HG02798 (cell line): ENCODE measurements at regions not wholly inside any gene's neighbourhood (a gene's known extent, or its start where the extent isn't known, plus 50 kb on each side); places are given as distances from the start of the nearest gene placed in this dataset.
"Not testable (repeated sequence)": the region's sequence is repeated elsewhere in the genome, so short reads cannot be mapped to it uniquely, and the experiment has no call there.

Experiments used
- ATAC-seq: cut with Tn5 transposase; IDR thresholded peaks from one replicate; pipeline ENCODE4 v1.9.1; 2021; ENCODE audit warnings: mild to moderate bottlenecking; ENCODE audit not compliant: unreplicated experiment, poor library complexity

DNA sequence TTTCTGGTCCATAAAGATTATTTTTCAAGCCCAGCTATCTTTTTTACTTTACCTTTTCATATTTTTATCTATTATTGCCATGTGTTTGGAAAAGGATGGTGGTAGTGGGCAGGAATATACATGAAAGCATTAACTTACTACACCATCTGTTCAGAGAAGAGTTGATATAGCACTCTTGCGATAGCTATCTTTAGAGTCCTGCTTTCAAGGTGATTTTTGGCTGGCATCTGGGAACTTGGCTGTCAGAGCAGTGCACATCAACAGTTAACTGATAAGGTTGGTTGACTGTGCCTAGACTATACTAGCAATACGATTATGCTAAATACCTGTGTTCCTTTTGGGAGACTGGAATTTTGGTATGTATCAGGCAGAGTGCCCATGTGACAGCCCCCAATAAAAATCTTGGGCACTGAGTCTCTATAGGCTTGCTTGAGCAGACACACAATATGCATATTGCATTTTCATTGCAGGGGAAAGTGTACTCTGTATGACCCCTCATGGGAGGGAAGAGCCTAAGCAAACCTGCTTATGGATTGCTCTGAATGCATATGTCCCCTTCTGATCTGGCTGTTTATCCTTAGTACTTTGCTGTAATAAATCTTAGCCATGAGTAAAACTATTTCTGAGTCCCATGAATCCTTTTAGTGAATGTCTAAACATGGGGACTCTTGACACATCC is 227.6 kb upstream of the C9orf72 start:
- ATAC-seq = no peak

DNA sequence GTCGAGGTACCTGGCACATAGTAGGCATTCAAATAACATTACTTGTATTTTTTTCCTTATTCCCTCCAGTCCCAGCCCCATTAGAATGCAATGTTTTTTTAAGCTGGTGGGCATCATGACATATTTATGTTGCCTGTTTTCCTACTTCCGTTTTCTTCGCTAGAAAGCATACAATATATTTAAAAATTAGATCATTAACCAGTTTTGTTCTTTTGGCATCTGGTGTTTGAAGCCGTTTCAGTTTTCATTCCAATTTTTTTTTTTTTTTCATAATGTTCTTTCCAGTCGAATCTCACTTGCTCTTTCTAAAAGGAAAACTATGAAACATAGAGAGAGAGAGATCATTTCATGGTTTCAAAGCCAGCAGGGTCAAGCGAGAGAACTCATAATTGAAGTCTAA is 228.3 kb upstream of the C9orf72 start:
- ATAC-seq = no peak

DNA sequence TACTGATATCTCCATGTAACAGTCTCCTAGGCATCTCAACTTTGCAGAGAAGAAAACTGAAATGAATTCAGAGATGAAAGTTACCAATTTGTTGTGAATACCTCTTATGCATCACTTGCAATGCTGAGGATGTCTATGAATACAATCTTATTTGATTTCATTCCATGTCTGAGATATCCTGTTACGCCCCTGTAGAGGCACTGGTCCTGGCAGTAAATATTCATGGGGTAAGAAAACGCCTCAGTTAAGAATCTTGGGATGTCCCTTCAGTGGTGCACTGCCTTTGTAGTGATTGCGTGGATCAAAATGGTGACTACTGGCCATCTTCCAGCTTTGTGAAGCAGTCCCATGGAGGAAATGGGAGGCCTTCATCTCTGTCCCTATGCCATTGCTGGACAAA is 229.1 kb upstream of the C9orf72 start:
- no peak for ATAC-seq

DNA sequence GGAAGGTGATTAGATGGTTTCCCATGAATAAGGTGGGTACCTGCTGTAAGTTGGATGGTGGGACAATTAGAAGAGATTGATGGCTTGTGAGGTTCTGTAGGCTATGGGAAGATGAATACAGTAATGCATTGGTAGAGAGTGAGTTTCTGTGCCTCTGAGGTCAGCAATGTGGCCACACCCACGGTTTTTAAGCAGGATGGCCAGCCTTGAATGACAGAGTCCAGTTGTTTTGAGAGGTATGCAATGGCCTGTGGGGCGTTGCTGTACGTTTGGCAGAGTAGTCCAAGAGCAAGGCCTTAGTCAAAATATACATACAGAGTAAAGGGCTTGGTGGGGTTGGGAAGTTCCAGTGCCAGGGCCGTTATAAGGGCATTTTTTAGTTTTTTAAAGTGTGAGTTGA is 235.6 kb upstream of the C9orf72 start:
- no peak for ATAC-seq

DNA sequence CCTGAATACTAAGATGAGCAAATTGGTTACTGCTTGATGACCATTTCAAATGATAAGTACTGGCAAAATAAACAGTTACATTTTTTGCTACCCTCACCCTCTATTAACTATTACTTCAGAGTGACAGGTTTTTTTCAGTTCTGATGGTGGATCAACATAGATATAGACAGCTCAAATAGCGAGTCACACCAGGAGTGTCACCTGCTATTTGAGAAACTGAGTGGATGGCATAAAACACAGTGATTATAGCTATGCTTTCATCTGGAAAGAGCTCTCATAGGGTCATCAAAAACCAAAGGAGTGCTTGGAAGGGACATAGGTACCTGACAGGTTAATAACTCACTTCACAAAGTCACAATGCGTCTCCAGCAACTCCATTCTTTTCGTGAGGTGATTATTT is 244.5 kb upstream of the C9orf72 start:
- ATAC-seq = no peak

DNA sequence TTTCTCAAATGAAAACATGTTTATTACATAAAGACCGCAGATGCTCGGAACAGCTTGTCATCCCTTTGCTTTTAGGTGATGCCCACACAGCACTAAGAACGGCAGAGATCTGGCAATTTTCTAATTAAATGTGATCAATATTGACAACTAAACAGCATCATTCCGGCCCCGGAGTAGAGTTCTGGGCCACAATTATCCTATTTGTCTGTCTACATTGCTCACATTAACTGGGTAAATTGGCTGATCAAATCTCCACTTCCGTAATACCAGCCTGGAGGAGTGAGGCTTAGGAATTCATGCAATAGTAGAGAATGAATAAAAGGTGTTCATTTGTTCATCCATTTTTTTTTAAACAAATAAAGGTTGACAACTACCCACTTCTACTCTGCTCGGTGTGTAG is 245.1 kb upstream of the C9orf72 start:
- no peak for ATAC-seq

DNA sequence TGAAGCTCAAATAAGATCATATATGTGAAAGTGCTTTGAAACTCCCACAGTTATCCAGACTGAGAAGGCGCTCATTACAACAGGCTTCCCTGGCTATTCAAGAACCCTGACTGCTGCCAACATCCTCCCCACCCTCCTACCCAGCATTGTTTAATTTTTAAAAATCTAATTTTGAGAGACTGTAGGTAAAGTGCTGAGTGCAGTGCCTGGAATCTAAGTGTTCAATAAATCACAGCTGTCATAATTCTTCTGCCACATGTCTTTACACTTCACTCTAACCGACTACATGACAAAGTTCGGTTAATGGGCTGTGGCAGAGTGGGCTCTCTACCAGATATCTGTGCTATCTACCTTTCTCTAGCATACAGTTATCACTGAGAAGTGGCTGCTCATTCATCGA is 255.6 kb upstream of the C9orf72 start:
- no peak for ATAC-seq

DNA sequence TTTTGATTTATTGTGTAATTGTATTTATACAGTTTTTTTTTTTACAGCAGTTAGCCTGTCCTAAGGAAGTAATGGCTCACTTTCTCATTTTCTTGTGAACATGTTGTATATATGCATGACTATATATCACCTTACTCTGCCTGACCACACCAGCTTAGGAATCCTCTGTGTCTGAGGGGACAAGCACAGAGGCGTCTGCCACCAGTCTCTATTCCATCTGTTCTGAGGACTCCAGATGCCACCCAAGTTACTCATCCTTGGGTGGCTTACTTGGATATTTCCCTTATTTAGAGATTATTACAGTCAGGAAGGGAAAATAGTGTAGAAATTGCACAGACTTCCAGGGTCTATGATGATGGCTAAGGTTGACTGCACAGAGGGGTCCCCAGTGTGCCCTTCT is 256.3 kb upstream of the C9orf72 start:
- ATAC-seq = no peak

DNA sequence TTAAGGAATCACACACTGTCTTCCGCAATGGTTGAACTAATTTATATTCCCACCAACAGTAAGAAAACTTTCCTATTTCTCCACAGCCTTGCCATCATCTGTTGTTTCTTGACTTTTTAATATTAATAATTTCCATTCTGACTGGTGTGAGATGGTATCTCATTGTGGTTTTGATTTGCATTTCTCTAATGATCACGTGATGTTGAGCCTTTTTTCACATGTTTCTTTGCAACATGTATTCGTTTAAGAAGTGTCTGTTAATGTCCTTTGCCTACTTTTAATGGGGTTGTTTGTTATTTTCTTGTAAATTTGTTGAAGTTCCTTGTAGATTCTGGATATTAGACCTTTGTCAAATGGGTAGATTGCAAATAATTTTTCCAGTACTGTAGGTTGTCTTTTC is 258.8 kb upstream of the C9orf72 start:
- not testable (repeated sequence) for ATAC-seq

DNA sequence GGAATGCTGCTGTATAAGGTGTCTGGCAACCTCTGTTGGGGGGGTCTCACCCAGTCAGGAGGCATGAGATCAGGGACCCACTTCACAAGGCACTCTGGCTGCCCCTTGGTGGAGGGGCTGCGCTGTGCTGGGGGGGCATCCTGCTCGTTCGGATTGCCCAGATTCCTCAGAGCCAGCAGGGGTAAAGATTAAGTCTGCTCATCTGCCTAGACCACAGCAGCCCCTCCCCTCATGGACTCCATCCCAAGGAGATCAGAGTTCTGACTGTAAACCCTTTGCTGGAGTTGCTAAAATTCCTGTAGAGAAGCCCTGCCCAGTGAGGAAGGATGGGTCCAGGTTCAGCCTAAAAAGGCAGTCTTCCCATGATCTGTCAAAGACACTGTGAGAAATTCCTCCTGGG is 262.0 kb upstream of the C9orf72 start:
- no peak for ATAC-seq

DNA sequence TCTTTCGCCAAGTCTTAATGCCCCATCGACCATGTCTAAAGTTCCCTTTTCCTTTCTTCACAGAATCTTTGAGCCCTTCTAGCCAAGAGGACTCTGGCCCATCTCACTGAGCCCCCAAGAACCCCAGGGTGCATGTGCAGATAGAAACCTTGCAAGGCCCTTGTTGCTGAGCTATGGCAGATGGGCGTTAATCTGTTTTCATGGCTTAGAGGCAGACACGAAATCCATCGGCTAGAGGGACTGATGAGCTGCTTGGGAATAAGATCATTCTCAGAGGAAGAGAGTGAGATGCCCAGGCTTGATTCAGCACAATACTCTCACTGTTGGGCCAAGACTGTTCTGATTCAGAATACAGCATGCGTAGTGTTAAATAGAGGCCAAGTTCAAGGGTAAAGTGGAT is 262.5 kb upstream of the C9orf72 start:
- no peak for ATAC-seq

DNA sequence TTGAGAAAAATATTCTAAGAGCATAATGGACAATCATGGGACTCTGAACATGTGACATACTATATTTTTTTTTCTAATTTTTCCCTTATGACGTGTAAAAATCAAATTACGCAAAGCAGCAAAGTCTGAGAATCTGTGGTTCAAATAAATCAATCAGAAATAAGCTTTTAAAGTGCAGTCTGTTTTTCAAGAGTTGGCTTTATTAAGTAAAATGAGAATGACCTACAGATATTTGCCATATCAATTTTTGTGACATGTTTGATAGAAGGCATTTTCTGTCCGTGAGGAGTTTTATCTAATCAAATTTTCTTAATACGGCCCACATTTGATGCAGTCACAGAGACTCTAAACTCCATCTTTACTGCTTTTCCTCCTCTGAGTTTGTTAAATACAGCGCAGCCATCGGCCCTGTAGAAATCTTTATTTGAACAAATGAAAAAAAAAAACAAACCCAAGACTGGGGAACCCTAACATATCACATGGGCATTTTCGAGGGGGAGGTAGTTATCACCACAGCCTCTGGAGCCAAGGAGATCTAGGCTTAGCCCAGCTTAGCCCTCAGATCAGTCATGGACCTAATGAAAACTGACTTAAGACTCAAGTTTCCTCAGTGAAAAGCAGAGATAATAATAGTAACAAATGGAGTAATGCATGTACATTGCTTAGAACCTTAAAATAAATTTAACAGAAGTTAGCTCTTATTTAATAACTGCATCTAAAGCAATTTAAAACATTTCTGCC is 263.6 kb upstream of the C9orf72 start:
- ATAC-seq = no peak

DNA sequence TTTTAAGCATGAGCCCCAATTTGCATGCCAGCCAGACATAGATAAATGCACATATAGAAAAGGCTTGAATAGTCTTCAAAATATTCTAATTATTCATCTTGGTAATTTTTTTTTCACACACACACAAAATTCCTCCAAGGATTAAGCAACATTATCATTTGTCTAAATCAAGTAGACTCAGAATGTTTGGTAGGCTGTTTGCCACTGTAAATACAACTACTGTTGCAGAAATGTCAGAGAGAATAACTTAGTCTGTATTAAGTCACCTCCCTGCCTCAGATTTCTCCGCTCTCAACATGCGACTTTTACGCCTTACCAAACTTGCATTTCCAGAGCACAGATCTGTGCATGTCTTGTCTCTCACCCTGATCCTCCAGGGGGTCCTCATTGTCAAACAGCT is 265.6 kb upstream of the C9orf72 start:
- ATAC-seq = no peak

DNA sequence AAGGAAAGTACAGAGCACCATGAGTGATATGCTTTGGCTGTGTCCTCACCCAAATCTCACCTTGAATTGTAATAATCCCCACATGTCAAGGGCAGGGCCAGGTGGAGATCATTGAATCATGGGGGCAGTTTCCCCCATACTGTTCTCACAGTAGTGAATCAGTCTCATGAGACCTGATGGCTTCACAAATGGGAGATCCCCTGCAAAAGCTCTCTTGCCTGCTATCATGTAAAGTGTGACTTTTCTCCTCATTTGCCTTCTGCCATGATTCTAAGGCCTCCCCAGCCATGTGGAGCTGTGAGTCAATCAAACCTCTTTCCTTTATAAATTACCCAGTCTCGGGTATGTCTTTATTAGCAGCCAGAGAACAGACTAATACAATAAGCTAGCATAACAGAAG is 266.5 kb upstream of the C9orf72 start:
- ATAC-seq = not testable (repeated sequence)

DNA sequence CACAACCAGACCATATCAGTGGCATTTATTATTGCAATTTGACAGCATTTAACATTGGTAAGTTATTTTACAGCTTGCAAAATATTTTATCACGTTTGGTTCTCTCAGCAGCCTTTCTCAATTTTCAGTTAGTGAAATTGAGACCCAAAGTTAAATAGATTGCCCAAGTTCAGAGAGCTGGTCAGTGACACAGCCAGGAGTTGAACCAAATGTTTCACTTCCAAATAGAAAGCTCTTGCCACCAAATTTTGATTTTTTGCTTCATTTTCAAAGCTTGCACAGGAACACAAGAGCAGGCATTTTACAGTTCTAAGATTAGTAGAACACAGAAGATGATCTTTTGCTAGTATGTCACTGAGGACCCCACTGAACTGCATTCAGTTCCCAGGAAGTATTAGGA is 271.5 kb upstream of the C9orf72 start:
- no peak for ATAC-seq

DNA sequence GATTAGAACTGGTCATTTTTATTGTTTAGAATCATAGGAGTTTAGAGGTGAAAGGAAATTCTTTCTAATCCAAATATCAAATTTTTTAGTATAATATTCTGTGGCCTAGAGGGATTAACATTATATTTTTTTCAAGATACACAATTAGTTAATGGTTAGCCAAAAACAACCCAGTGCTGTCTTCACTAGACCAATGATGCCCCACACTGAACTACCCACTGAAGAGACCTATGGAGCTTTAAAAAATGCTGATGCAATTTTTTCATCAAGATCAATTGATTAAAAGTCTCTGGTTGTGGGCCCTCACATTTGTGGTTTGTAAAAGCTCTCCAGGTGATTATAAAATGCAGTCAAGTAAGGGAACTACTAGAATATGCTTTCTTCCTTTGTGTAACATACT is 274.1 kb upstream of the C9orf72 start:
- ATAC-seq = no peak

DNA sequence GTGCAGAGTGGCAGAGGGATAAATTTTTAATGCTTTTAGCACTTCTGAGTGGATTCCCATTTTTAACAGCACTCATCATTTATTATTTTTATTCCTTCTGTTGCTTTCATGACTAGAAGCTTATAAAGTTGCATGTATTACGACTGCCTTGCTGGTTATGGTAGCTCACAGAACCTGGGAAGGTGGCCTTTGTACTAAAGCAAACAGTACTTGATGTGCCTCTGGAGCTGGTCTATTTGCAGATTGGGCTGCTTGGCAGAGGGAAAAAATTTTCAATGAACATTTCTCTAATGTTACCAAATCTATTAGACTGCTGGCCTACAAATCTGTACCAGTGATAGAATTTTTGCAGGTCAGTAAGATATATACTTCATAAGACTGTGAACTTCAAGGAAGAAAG is 274.5 kb upstream of the C9orf72 start:
- ATAC-seq = no peak

DNA sequence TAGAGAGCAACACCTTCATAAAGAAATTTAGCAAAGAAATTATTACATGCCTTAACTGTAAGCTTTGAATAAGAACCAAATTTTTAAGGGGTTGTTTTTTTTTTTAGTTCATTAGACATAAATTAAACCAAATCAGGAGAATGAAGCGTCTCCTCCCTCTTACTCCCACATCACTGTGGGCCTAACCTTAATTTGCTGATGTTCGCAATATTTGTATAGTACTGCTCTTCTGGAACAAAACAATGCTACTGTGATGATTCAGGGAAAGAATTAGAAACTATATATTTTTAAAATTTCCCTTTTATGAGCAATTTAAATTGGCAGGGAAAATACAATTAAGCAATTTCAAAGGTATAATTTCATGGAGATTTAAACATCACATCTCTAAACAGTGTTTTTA is 275.0 kb upstream of the C9orf72 start:
- no peak for ATAC-seq

DNA sequence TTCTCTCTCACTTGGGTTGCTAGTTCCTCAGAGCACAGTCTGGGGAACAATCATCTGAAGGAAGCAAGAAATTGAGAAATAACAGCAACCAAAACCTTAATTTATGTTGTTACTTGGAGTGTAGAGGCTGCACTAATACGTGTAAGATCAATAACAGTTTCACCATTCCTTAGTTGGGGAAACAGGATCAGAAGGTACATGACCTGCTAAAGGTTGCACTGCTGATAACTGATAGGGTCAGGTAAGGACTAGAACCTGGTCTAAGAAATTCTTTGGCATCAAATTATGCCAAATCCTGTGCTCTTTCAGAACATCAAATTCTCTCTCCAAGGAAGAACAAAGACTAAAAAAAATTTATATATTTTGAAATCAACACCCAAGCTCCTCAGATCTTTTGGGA is 278.6 kb upstream of the C9orf72 start:
- no peak for ATAC-seq

DNA sequence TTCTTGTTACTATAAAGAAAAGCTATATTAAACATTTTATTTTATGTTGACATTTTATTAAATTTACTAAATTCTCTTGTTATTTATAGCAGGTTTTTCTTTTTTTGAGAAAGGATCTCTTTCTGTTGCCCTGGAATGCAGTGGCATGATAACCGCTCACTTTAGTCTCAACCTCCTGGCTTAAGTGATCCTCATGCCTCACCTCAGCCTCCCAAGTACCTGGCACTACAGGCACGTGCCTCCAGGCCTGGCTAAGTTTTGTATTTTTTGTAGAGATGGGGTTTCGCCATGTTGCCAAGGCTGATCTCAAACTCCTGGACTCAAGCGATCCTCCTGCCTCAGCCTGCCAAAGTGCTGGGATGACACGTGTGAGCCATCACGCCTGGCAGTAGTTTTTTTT is 280.2 kb upstream of the C9orf72 start:
- ATAC-seq = no peak

DNA sequence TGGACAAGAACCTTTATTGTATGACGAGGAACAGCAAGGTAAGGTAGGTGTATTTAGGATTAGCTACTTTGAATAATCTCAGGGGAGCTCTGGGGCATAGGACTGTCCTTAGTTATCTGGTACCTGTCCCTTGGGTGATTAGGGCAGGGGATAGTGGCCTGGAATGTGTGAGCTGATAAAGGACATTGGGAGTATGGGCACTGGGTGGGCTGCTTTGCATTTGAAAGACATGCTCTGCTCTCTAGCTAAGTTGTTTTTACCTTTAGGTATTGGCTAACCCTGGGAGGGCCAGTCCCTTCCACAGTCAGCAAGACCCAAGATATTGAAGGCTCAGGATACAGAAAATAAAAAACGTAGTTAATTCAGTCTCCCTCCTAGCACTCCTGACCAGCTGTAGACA is 282.8 kb upstream of the C9orf72 start:
- ATAC-seq = no peak

DNA sequence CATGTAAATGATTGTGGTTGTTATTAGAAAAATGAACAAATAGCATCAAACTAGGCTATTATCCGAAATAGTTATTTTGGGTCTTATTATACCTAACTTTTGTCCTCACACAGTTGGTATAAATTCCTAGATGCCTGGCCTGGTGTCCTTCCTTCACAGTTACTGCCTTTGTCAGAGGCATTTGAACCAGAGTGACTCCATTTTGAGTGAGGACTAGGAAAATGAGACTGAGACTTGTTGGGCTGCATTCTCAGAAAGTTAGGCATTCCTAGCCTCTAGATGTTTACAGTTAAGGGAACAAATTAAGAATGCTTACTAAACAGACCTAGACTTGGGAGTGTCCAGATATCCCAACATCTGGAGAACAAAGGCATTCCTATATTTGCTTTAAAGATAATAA is 283.5 kb upstream of the C9orf72 start:
- ATAC-seq = no peak
